H1 (cell line): ENCODE measurements at regions not wholly inside any gene's neighbourhood (a gene's known extent, or its start where the extent isn't known, plus 50 kb on each side); places are given as distances from the start of the nearest gene placed in this dataset.

ENCODE experiments used
- E2F6 ChIP-seq: IDR thresholded peaks from 2 replicates; pipeline ENCODE4 v1.6.1; 2012; ENCODE audit warnings: inconsistent platforms
- EP300 ChIP-seq, 2 experiments: IDR thresholded peaks; 1 replicate in 1 of 2; 2 replicates in 1 of 2; pipeline ENCODE4 v1.6.1; 2011 to 2012; ENCODE audit warnings: low read depth in 2 of 2, low read length in 2 of 2, mild to moderate bottlenecking in 2 of 2, borderline replicate concordance in 1 of 2, inconsistent platforms in 1 of 2, moderate library complexity in 1 of 2
- MAFK ChIP-seq: IDR thresholded peaks from 2 replicates; pipeline ENCODE4 v1.6.1; 2012; ENCODE audit warnings: low read depth, mild to moderate bottlenecking, improper control_type of control experiment, low read length
- NANOG ChIP-seq: IDR thresholded peaks from 2 replicates; pipeline ENCODE4 v1.6.1; 2011; ENCODE audit warnings: low read length, low read depth, mild to moderate bottlenecking, inconsistent platforms; ENCODE audit not compliant: insufficient read depth, poor library complexity, severe bottlenecking
- POLR2AphosphoS5 ChIP-seq: IDR thresholded peaks from 2 replicates; pipeline ENCODE4 v1.6.1; 2011; ENCODE audit warnings: low read depth, low read length
- TF ChIP-seq, protein P1 (sequence below), 3 experiments: IDR thresholded peaks; 1 replicate in 2 of 3; 2 replicates in 1 of 3; pipeline versions ENCODE4 v1.5.1 to v1.6.1; 2011; ENCODE audit warnings: low read length in 3 of 3, mild to moderate bottlenecking in 3 of 3, inconsistent platforms in 2 of 3, low read depth in 1 of 3, moderate library complexity in 1 of 3; ENCODE audit not compliant: insufficient read depth in 1 of 3; ENCODE audit errors: control extremely low read depth in 1 of 3

- TF ChIP-seq MAFK (no peak), NANOG (no peak), EP300 (IDR thresholded peaks at IDR 0.05; ENCODE audit: borderline replicate concordance in 1 of 2, low read depth in 2 of 2, low read length in 2 of 2) (no peak), E2F6 (no peak), POLR2AphosphoS5 (no peak)
- TF ChIP-seq, protein P1, sequence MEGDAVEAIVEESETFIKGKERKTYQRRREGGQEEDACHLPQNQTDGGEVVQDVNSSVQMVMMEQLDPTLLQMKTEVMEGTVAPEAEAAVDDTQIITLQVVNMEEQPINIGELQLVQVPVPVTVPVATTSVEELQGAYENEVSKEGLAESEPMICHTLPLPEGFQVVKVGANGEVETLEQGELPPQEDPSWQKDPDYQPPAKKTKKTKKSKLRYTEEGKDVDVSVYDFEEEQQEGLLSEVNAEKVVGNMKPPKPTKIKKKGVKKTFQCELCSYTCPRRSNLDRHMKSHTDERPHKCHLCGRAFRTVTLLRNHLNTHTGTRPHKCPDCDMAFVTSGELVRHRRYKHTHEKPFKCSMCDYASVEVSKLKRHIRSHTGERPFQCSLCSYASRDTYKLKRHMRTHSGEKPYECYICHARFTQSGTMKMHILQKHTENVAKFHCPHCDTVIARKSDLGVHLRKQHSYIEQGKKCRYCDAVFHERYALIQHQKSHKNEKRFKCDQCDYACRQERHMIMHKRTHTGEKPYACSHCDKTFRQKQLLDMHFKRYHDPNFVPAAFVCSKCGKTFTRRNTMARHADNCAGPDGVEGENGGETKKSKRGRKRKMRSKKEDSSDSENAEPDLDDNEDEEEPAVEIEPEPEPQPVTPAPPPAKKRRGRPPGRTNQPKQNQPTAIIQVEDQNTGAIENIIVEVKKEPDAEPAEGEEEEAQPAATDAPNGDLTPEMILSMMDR (IDR thresholded peaks at IDR 0.05; ENCODE audit: control extremely low read depth in 1 of 3, insufficient read depth in 1 of 3, low read depth in 1 of 3, low read length in 3 of 3) = no peak
Measured at GRCh38 chr20:51097351-51098120, 74.6 kb upstream of the KCNG1 start.
